ENCODE measurements at regions not wholly inside any gene's neighbourhood (a gene's known extent, or its start where the extent isn't known, plus 50 kb on each side); places are given as distances from the start of the nearest gene placed in this dataset.

GRCh38 chr16:65743558-65743957 is 621.7 kb upstream of the CDH11 start:
- Histone ChIP-seq H3K4ac (replicated peaks; ENCODE audit: insufficient read length, low read depth, low read length) (no peak overlapping the region), H3K18ac (ENCODE audit: extremely low read depth, low read length) (no peak overlapping the region), H3K79me1 (ENCODE audit: low read depth, low read length) (no peaks in the 10 kb centered on the region), H3K23me2 (ENCODE audit: low read depth, low read length) (no peaks in the 10 kb centered on the region; the same call in 1 of the 2 replicates), H2BK15ac (ENCODE audit: low read length) (no peak overlapping the region), H3K9ac (replicated peaks in 1 of 4; ENCODE audit: extremely low read depth in 1 of 4, low read depth in 3 of 4, low read length in 3 of 4) (no peak overlapping the region), H3K9me3 (ENCODE audit: insufficient read depth in 2 of 2, low read depth in 1 of 2, low read length in 1 of 2) (no peaks in the 10 kb centered on the region), H4K8ac (ENCODE audit: extremely low read depth, insufficient read depth, low read length) (no peak overlapping the region), H3K14ac (ENCODE audit: insufficient read length) (no peak overlapping the region), H3K4me1 (replicated peaks in 1 of 4; ENCODE audit: control insufficient read depth in 3 of 4, insufficient read depth in 4 of 4, low read length in 3 of 4) (no peaks in the 10 kb centered on the region), H3K4me3 (ENCODE audit: extremely low read depth in 1 of 4, insufficient read depth in 2 of 4, low read depth in 3 of 4, low read length in 4 of 4) (no peak overlapping the region), H4K91ac (replicated peaks; ENCODE audit: insufficient read length, low read length) (no peak overlapping the region), H2AFZ (ENCODE audit: low read length) (no peak overlapping the region), H3K27me3 (replicated peaks in 1 of 4; ENCODE audit: control insufficient read depth in 3 of 4, extremely low read depth in 1 of 4, insufficient read depth in 3 of 4, low read length in 3 of 4) (no peaks in the 10 kb centered on the region), H2AK5ac (ENCODE audit: low read depth, low read length) (no peak overlapping the region), H2BK12ac (ENCODE audit: low read depth, low read length) (no peak overlapping the region), H2BK20ac (ENCODE audit: low read length) (no peak overlapping the region), H4K20me1 (replicated peaks in 1 of 2; ENCODE audit: control insufficient read depth in 1 of 2, insufficient read depth in 2 of 2, low read length in 2 of 2) (no peaks in the 10 kb centered on the region), H3K4me2 (ENCODE audit: insufficient read depth in 1 of 2, low read depth in 2 of 2, low read length in 2 of 2) (no peak overlapping the region), H2BK120ac (replicated peaks; ENCODE audit: low read depth, low read length) (no peak overlapping the region), H4K5ac (ENCODE audit: insufficient read length, low read depth, low read length) (no peak overlapping the region), H3K23ac (ENCODE audit: insufficient read length) (no peak overlapping the region), H2BK5ac (ENCODE audit: low read depth, low read length) (no peak overlapping the region), H3K79me2 (ENCODE audit: control insufficient read depth in 1 of 2, insufficient read depth in 2 of 2, low read length in 2 of 2) (no peaks in the 10 kb centered on the region), H3K36me3 (ENCODE audit: control insufficient read depth in 2 of 4, insufficient read depth in 4 of 4, low read length in 3 of 4) (no peaks in the 10 kb centered on the region), H3K27ac (ENCODE audit: low read depth, low read length) (no peak overlapping the region), H3K56ac (replicated peaks; ENCODE audit: insufficient read length, low read depth, low read length) (no peak overlapping the region)
- no peak for FAIRE-seq
- 96% methylated on average over 3 of the region's 3 CpGs; no CpG with 5 or more reads in 1 of the 2 experiments for WGBS, 2 experiments (ENCODE audit: extremely low coverage in 1 of 2, insufficient coverage in 1 of 2, insufficient read length in 1 of 2, insufficient replicate concordance in 2 of 2, low coverage in 1 of 2, low lambda C conversion rate in 2 of 2, missing lambda C conversion rate in 1 of 2)
- TF ChIP-seq HDAC6 (IDR thresholded peaks at IDR 0.05; ENCODE audit: low read depth, low read length) (no peak), CTCF (IDR thresholded peaks at IDR 0.05; ENCODE audit: control extremely low read depth in 1 of 3, insufficient read depth in 1 of 3, low read depth in 1 of 3, low read length in 3 of 3) (no peak), NRF1 (IDR thresholded peaks at IDR 0.05; ENCODE audit: low read depth, low read length) (no peak), BACH1 (IDR thresholded peaks at IDR 0.05; ENCODE audit: low read length) (no peak), GABPA (IDR thresholded peaks at IDR 0.05; ENCODE audit: borderline replicate concordance, insufficient read depth, low read length) (no peak)
- TF ChIP-seq, protein P1, sequence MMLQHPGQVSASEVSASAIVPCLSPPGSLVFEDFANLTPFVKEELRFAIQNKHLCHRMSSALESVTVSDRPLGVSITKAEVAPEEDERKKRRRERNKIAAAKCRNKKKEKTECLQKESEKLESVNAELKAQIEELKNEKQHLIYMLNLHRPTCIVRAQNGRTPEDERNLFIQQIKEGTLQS (IDR thresholded peaks at IDR 0.05; ENCODE audit: insufficient read depth, low read depth, low read length): no peak
- DNase-seq (ENCODE audit: low read depth in 1 of 2, low spot score in 2 of 2): no peak
- CTCF ChIA-PET (ENCODE audit: partially characterized antibody): interaction anchor here (1.1 kb wide), 1 partner anchor 18 kb away, joined by 3 read pairs; no protein-coding TSS in a partner anchor
- POLR2A ChIA-PET (ENCODE audit: partially characterized antibody): no interaction called here

Measured in H1 (cell line).